ENCODE measurements at regions not wholly inside any gene's neighbourhood (a gene's known extent, or its start where the extent isn't known, plus 50 kb on each side); places are given as distances from the start of the nearest gene placed in this dataset.

DNA sequence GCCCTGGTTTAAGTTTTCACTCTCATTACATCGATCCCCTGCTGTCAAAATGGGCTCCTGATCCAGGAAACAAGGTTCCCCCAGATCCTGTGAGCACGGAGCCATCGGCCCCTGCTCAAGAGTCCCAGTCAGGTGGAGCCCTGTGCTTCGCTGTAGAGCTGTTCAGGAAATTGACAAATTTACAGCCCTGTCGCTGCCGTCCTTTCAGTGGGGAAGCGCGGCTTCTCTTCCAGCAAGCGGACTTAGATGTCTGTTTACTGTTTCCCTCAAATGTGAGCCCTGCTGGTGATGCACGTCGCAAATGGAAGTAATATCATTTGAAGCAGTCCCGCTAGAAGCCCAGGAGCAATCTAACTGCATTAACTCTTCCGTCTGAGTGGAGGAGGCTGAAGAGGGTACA lies 760.9 kb upstream of the WWC1 start (continued):
- TF ChIP-seq, protein P1, sequence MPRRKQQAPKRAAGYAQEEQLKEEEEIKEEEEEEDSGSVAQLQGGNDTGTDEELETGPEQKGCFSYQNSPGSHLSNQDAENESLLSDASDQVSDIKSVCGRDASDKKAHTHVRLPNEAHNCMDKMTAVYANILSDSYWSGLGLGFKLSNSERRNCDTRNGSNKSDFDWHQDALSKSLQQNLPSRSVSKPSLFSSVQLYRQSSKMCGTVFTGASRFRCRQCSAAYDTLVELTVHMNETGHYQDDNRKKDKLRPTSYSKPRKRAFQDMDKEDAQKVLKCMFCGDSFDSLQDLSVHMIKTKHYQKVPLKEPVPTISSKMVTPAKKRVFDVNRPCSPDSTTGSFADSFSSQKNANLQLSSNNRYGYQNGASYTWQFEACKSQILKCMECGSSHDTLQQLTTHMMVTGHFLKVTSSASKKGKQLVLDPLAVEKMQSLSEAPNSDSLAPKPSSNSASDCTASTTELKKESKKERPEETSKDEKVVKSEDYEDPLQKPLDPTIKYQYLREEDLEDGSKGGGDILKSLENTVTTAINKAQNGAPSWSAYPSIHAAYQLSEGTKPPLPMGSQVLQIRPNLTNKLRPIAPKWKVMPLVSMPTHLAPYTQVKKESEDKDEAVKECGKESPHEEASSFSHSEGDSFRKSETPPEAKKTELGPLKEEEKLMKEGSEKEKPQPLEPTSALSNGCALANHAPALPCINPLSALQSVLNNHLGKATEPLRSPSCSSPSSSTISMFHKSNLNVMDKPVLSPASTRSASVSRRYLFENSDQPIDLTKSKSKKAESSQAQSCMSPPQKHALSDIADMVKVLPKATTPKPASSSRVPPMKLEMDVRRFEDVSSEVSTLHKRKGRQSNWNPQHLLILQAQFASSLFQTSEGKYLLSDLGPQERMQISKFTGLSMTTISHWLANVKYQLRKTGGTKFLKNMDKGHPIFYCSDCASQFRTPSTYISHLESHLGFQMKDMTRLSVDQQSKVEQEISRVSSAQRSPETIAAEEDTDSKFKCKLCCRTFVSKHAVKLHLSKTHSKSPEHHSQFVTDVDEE (CRISPR knock-in tag; IDR thresholded peaks at IDR 0.05) = no peak
- TF ChIP-seq CSDC2 (CRISPR knock-in tag; IDR thresholded peaks at IDR 0.05) = no peak

DNA sequence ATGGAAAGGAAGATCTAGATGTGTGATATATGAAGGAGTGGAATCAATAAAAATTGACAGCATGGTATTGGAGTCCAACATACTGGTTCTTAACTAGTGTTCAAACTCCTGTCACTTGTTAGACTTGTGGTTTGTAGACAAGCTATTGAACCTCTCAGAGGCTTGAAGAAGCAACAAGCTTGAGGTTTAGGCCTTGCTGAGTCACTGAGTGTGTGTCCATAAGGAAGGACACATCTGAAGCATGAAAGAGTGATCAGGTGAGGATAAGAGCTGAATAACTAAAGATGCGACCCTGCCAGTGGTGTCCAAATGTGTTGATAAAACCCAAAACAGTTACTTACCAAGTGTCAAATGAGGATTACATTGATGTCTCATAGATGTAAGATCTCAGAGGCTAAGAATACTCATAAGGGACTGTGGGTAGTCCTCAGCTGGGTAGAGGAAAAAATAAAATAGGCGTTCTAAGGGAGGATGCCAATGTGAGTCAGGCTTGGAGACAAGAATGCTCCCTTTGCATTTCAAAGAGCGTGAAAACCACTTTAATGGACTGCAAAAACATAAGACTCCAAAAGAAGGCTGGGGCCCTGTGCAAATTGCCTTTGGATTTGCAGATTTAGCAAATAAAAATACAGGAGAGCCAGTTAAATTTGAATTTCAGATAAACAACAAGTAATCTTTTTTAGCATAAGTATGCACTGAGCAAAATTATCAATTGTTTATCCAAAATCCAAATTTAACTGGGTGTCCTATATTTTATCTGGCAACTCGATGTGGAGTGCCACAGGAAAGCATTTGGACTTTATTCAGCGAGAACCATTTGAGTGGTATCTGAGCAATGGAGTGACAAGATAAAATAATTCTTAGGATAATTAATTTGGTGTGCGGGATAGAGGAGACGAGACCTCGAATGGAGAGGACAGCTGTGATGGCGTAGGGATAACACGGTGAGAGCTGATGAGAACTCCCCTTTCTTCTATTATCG lies 757.3 kb upstream of the WWC1 start:
- no peak for ATAC-seq
- TF ChIP-seq ZNF70 (CRISPR knock-in tag; IDR thresholded peaks at IDR 0.05) (no peak), SNAI2 (CRISPR knock-in tag; IDR thresholded peaks at IDR 0.05) (no peak), TOX (CRISPR knock-in tag; IDR thresholded peaks at IDR 0.05; ENCODE audit: borderline replicate concordance) (no peak), CSDC2 (CRISPR knock-in tag; IDR thresholded peaks at IDR 0.05) (no peak), ESRRG (CRISPR knock-in tag; IDR thresholded peaks at IDR 0.05) (no peak)
- TF ChIP-seq, protein P1 (CRISPR knock-in tag; IDR thresholded peaks at IDR 0.05) = no peak

DNA sequence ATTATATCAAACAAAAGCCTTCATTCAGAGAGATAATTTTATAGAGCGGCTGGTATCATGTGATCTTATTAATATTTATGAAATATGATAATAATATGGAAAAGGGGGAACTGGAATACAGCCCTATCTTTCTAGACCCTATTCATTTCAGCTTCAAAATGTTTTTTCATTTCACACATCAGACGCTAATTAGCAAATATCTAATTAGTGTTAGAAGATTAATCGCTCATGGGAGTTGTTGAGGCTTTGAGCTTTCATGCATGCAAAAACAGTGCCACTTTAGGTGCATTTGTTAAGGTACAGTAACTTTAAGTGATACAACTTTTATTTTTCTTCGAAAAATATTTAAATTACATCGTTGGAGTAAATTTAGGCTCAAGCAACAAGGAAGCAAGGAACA lies 751.7 kb upstream of the WWC1 start:
- TF ChIP-seq BACH2 (CRISPR knock-in tag; IDR thresholded peaks at IDR 0.05; ENCODE audit: borderline replicate concordance) (no peak), ESRRG (CRISPR knock-in tag; IDR thresholded peaks at IDR 0.05) (no peak), ZFP3 (CRISPR knock-in tag; IDR thresholded peaks at IDR 0.05) (no peak)
- no peak for ATAC-seq

DNA sequence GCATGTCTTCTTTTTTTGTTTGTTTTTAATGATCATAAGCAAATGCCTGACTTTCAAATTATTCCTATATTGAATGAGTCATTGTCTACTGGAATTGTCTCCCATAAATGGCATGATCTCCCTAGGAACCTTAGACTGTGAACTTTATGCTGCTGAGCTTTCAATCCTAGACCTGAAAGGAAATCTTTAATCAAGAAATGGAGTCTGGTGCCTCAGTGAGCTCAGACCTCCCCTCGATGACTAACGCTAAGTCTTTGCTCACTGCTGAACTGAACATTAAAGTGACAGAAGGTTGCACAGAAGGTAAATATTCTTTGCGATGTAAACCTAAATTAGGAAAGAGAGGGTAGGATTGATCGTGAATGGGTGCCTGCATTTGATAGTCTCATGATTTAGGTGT lies 745.2 kb upstream of the WWC1 start:
- TF ChIP-seq GLIS3 (CRISPR knock-in tag; IDR thresholded peaks at IDR 0.05) (no peak), ZNF70 (CRISPR knock-in tag; IDR thresholded peaks at IDR 0.05) (no peak)
- no peak for ATAC-seq

DNA sequence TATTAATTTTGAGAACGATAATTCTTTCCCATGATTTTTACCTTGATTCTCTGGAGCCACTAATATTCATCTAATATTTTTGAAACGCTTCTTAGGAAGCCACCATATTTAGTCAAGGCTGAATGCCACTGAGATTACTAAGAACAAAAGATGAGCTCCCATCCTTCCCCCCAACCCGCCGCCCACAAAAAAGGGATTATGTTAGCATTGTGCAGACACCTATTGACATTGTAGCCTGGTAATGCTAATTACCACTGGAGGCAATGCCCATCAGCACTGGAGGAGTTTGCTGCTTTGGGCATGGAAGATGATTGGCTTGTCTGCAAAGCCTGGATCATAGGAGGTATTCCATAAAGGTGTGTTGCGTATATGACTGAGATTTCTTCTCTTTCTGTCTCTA lies 739.1 kb upstream of the WWC1 start:
- no peak for TF ChIP-seq RARB (CRISPR knock-in tag; IDR thresholded peaks at IDR 0.05)
- TF ChIP-seq ZNF565 (CRISPR knock-in tag; conservative IDR thresholded peaks at IDR 0.05; ENCODE audit: low read depth) = no peak
- no peak for TF ChIP-seq ZC3H10 (CRISPR knock-in tag; IDR thresholded peaks at IDR 0.05)
- TF ChIP-seq SNAI2 (CRISPR knock-in tag; IDR thresholded peaks at IDR 0.05) = no peak
- TF ChIP-seq ZFP30 (CRISPR knock-in tag; IDR thresholded peaks at IDR 0.05) = no peak
- no peak for TF ChIP-seq TOX (CRISPR knock-in tag; IDR thresholded peaks at IDR 0.05; ENCODE audit: borderline replicate concordance)
- no peak for TF ChIP-seq BACH2 (CRISPR knock-in tag; IDR thresholded peaks at IDR 0.05; ENCODE audit: borderline replicate concordance)
- TF ChIP-seq ARNTL (CRISPR knock-in tag; IDR thresholded peaks at IDR 0.05; ENCODE audit: borderline replicate concordance, low read depth) = no peak
- no peak for TF ChIP-seq OSR1 (CRISPR knock-in tag; IDR thresholded peaks at IDR 0.05)
- no peak for TF ChIP-seq ZNF70 (CRISPR knock-in tag; IDR thresholded peaks at IDR 0.05)
- no peak for TF ChIP-seq ESRRG (CRISPR knock-in tag; IDR thresholded peaks at IDR 0.05)
- TF ChIP-seq ZFP3 (CRISPR knock-in tag; IDR thresholded peaks at IDR 0.05) = no peak
- ATAC-seq = no peak

DNA sequence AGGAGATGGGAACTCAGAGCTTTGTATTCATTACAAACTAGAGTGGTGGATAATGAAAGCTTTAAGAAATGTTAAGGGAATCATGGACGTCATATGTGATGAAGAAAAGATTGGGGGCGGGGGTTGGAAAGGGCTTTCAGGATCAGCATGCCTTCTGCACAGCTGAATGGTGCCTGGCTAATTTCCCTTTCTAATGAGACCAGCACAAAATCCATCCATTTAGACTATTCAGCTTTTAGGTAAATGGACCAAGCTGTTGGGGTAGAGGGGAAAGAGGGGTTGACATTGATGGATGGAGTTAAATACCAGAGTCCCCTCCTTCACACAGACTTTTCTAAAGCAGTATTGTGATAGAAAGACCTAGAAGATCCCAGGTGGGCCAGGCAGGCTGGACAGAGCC lies 737.9 kb upstream of the WWC1 start:
- no peak for ATAC-seq
- TF ChIP-seq SNAI2 (CRISPR knock-in tag; IDR thresholded peaks at IDR 0.05) = no peak
- no peak for TF ChIP-seq ZNF565 (CRISPR knock-in tag; conservative IDR thresholded peaks at IDR 0.05; ENCODE audit: low read depth)
- TF ChIP-seq TOX (CRISPR knock-in tag; IDR thresholded peaks at IDR 0.05; ENCODE audit: borderline replicate concordance) = no peak
- TF ChIP-seq ZFP3 (CRISPR knock-in tag; IDR thresholded peaks at IDR 0.05) = no peak
- TF ChIP-seq, protein P2, sequence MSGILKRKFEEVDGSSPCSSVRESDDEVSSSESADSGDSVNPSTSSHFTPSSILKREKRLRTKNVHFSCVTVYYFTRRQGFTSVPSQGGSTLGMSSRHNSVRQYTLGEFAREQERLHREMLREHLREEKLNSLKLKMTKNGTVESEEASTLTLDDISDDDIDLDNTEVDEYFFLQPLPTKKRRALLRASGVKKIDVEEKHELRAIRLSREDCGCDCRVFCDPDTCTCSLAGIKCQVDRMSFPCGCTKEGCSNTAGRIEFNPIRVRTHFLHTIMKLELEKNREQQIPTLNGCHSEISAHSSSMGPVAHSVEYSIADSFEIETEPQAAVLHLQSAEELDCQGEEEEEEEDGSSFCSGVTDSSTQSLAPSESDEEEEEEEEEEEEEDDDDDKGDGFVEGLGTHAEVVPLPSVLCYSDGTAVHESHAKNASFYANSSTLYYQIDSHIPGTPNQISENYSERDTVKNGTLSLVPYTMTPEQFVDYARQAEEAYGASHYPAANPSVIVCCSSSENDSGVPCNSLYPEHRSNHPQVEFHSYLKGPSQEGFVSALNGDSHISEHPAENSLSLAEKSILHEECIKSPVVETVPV (CRISPR knock-in tag; IDR thresholded peaks at IDR 0.05) = no peak
- no peak for TF ChIP-seq PPARA (CRISPR knock-in tag; IDR thresholded peaks at IDR 0.05; ENCODE audit: borderline replicate concordance)
- no peak for TF ChIP-seq ZFP30 (CRISPR knock-in tag; IDR thresholded peaks at IDR 0.05)
- no peak for TF ChIP-seq CSDC2 (CRISPR knock-in tag; IDR thresholded peaks at IDR 0.05)
- no peak for TF ChIP-seq RARB (CRISPR knock-in tag; IDR thresholded peaks at IDR 0.05)
- TF ChIP-seq, protein P3, sequence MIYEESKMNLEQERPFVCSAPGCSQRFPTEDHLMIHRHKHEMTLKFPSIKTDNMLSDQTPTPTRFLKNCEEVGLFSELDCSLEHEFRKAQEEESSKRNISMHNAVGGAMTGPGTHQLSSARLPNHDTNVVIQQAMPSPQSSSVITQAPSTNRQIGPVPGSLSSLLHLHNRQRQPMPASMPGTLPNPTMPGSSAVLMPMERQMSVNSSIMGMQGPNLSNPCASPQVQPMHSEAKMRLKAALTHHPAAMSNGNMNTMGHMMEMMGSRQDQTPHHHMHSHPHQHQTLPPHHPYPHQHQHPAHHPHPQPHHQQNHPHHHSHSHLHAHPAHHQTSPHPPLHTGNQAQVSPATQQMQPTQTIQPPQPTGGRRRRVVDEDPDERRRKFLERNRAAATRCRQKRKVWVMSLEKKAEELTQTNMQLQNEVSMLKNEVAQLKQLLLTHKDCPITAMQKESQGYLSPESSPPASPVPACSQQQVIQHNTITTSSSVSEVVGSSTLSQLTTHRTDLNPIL (CRISPR knock-in tag; IDR thresholded peaks at IDR 0.05; ENCODE audit: low read depth) = no peak
- TF ChIP-seq, protein P1 (CRISPR knock-in tag; IDR thresholded peaks at IDR 0.05) = no peak

Data from SK-N-SH treated with all-trans-retinoic acid at 6 μM for 48 hours (cell line).